Endodermal cell (in vitro differentiated cells): ENCODE measurements at regions not wholly inside any gene's neighbourhood (a gene's known extent, or its start where the extent isn't known, plus 50 kb on each side); places are given as distances from the start of the nearest gene placed in this dataset.

Source experiments
- DNase-seq: peaks from one replicate; pipeline ENCODE4 v3.0.0-alpha.2; 2017
- H3K27ac ChIP-seq: 2 replicates; pipeline ENCODE4 v1.5.1; 2013; ENCODE audit warnings: mild to moderate bottlenecking, low read depth, low read length, moderate library complexity
- H3K27me3 ChIP-seq: 2 replicates; pipeline ENCODE4 v1.6.1; 2013; ENCODE audit warnings: mild to moderate bottlenecking, low read length, moderate library complexity; ENCODE audit not compliant: insufficient read depth, control insufficient read depth, poor library complexity, severe bottlenecking
- H3K36me3 ChIP-seq: 2 replicates; pipeline ENCODE4 v1.7.0; 2013; ENCODE audit warnings: mild to moderate bottlenecking, low read length, moderate library complexity; ENCODE audit not compliant: control insufficient read depth, insufficient read depth
- H3K4me1 ChIP-seq: one replicate; pipeline ENCODE4 v1.7.0; 2013; ENCODE audit warnings: low read length; ENCODE audit not compliant: control insufficient read depth, insufficient read depth
- H3K4me3 ChIP-seq: 2 replicates; pipeline ENCODE4 v1.5.1; 2013; ENCODE audit warnings: mild to moderate bottlenecking, low read length, moderate library complexity
- H3K9ac ChIP-seq: 2 replicates; pipeline ENCODE4 v1.6.1; 2013; ENCODE audit warnings: mild to moderate bottlenecking, low read length, moderate library complexity; ENCODE audit not compliant: poor library complexity, severe bottlenecking; ENCODE audit errors: extremely low read depth
- H3K9me3 ChIP-seq: 2 replicates; pipeline ENCODE4 v1.6.1; 2013; ENCODE audit warnings: mild to moderate bottlenecking, low read length, moderate library complexity; ENCODE audit not compliant: control insufficient read depth
- H3K27ac Mint-ChIP-seq: 2 replicates; pipeline ENCODE4 v1.8.0; 2020; ENCODE audit warnings: mixed read lengths
- H3K27me3 Mint-ChIP-seq: 2 replicates; pipeline ENCODE4 v1.8.0; 2021; ENCODE audit warnings: mild to moderate bottlenecking, mixed read lengths; ENCODE audit not compliant: insufficient read depth
- H3K36me3 Mint-ChIP-seq: 2 replicates; pipeline ENCODE4 v1.8.0; 2020; ENCODE audit warnings: low read depth, mixed read lengths
- H3K4me1 Mint-ChIP-seq: 2 replicates; pipeline ENCODE4 v1.8.0; 2020; ENCODE audit warnings: mixed read lengths
- H3K4me3 Mint-ChIP-seq: 2 replicates; pipeline ENCODE4 v1.8.0; 2020; ENCODE audit warnings: mild to moderate bottlenecking, moderate library complexity, mixed read lengths
- H3K9me3 Mint-ChIP-seq: 2 replicates; pipeline ENCODE4 v1.8.0; 2020; ENCODE audit warnings: mild to moderate bottlenecking, mixed read lengths
- WGBS, 2 experiments: methylation state at CpG; one replicate each; pipeline versions ENCODE4 v1.1.5 to v1.1.7; 2013; ENCODE audit warnings: missing lambda C conversion rate in 2 of 2, mixed read lengths in 1 of 2; ENCODE audit not compliant: insufficient coverage in 1 of 2, insufficient read length in 1 of 2; 5-methylcytosine and 5-hydroxymethylcytosine counted together
- TF ChIP-seq, protein P1 (sequence below): fragments of 200-600 bp; sonication (generic); conservative IDR thresholded peaks from 2 replicates; pipeline ENCODE4 v1.5.0; 2021; ENCODE audit warnings: antibody characterized with exemption, mild to moderate bottlenecking

DNA sequence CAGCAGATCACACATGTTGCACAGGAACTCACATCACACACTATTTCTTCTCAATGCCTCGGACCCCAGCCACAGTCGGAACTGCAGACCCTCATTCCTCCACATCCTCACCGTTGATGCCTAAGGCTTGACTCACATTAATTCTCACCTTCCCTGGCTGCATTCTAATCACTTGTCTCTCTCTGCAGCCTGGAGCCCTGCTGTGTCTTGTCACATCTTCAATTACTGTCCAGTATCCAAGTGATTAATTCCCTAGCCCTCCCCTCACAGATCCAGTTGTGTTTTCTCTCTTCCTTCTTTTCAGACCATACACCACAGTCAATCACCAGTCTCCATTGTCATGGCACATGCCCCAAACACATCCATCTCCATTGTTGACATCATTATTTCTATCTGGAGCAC is 592.4 kb upstream of the IGFBP3 start:
- H3K27ac Mint-ChIP-seq: no peak overlapping the region
- no peak overlapping the region for H3K4me3 Mint-ChIP-seq
- 72 to 83% methylated on average over 3 of the region's 3 CpGs for WGBS, 2 experiments

DNA sequence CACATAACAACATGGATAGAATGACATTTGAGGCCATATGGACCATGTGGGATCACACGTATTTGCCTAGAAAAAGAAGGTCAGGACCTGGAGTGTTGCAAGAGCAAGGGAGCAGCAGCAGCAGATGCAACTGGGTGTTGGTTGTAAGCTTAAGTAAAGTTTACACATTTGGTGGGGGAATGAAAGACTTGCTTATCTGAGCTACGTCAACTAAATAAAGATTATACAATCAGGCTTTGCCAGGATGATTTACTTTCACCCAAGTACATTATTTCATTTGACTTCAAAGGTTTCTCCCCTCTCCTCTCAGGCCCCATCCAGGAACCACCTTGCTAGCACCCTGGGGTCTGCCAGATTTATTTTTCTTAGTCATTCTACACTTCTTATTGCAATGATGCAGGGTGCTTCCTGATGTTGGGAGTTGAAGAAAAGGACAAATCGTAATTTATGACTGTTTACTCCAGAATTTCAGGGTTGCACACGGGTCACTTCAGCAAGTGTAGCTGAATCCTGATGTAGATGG is 591.9 kb upstream of the IGFBP3 start:
- Histone ChIP-seq H3K4me1 (peaks cover 10% of the 10 kb centered on the region), H3K9me3 (no peaks in the 10 kb centered on the region), H3K27ac (no peak overlapping the region), H3K9ac (no peak overlapping the region), H3K27me3 (peaks cover 46% of the 10 kb centered on the region), H3K4me3 (no peak overlapping the region), H3K36me3 (no peaks in the 10 kb centered on the region)
- Mint-ChIP-seq H3K27me3 (peaks cover 15% of the 10 kb centered on the region), H3K9me3 (no peaks in the 10 kb centered on the region), H3K4me3 (no peak overlapping the region), H3K36me3 (no peaks in the 10 kb centered on the region), H3K4me1 (peaks cover 14% of the 10 kb centered on the region), H3K27ac (no peak overlapping the region)
- no peak for DNase-seq
- 67 to 84% methylated on average over 3 to 4 of the region's 4 CpGs for WGBS, 2 experiments
- TF ChIP-seq, protein P1, sequence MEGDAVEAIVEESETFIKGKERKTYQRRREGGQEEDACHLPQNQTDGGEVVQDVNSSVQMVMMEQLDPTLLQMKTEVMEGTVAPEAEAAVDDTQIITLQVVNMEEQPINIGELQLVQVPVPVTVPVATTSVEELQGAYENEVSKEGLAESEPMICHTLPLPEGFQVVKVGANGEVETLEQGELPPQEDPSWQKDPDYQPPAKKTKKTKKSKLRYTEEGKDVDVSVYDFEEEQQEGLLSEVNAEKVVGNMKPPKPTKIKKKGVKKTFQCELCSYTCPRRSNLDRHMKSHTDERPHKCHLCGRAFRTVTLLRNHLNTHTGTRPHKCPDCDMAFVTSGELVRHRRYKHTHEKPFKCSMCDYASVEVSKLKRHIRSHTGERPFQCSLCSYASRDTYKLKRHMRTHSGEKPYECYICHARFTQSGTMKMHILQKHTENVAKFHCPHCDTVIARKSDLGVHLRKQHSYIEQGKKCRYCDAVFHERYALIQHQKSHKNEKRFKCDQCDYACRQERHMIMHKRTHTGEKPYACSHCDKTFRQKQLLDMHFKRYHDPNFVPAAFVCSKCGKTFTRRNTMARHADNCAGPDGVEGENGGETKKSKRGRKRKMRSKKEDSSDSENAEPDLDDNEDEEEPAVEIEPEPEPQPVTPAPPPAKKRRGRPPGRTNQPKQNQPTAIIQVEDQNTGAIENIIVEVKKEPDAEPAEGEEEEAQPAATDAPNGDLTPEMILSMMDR: no peak

More for the DNA sequence above, 592.4 kb upstream of the IGFBP3 start:
- no peak overlapping the region for H3K27ac ChIP-seq
- Mint-ChIP-seq H3K9me3 (no peaks in the 10 kb centered on the region), H3K27me3 (peaks cover 15% of the 10 kb centered on the region), H3K36me3 (no peaks in the 10 kb centered on the region), H3K4me1 (peaks cover 14% of the 10 kb centered on the region)
- peaks cover 46% of the 10 kb centered on the region for H3K27me3 ChIP-seq
- H3K36me3 ChIP-seq: no peaks in the 10 kb centered on the region
- TF ChIP-seq, protein P1: no peak
- H3K9ac ChIP-seq: no peak overlapping the region
- H3K9me3 ChIP-seq: no peaks in the 10 kb centered on the region
- no peak overlapping the region for H3K4me3 ChIP-seq
- H3K4me1 ChIP-seq: peaks cover 10% of the 10 kb centered on the region
- DNase-seq: no peak

DNA sequence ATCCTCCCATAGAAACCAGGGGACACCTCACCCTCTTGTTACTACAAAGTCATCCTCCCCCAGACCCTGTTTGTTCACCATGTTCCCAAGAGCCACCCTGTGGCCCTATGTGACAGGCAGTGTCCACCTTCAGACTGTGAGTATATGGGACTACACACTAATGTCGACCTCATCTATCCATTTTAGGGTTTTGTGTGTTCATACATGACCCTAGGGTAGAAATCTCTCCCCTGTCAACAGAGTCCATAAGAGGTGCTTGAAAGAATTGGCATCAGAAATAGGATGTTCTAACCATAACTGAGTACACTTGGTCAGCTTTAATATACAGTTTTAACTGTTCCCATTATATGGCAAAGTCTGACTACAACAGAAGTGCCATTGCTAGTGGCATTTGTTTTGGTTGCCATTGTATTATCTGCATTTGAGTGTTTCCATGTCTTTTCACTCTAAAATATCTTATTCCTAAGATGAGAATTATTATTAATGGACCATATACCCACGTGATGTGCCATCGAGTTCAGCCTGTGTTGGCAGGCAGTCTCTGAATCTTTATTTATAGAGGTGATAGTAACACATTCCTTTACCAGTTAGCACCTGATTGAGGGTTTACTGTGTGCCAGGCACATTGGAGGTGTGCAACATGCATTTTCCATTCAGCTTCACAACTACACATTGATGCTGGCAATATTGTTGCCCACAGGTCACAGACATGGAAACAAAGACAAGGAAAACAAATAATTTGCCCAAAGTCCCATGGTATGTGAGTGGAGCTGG is 590.6 kb upstream of the IGFBP3 start:
- 95% methylated on average over 3 of the region's 3 CpGs; no CpG with 5 or more reads in 1 of the 2 experiments for WGBS, 2 experiments
- no peaks in the 10 kb centered on the region for H3K9me3 Mint-ChIP-seq
- H3K4me3 ChIP-seq: no peak overlapping the region
- H3K4me1 Mint-ChIP-seq: peaks cover 14% of the 10 kb centered on the region
- H3K27ac ChIP-seq: no peak overlapping the region
- no peaks in the 10 kb centered on the region for H3K36me3 Mint-ChIP-seq
- H3K27me3 Mint-ChIP-seq: peaks cover 9% of the 10 kb centered on the region
- H3K4me1 ChIP-seq: peaks cover 10% of the 10 kb centered on the region
- H3K36me3 ChIP-seq: no peaks in the 10 kb centered on the region
- no peak overlapping the region for H3K27ac Mint-ChIP-seq
- no peak overlapping the region for H3K4me3 Mint-ChIP-seq
- no peak overlapping the region for H3K9ac ChIP-seq
- H3K9me3 ChIP-seq: no peaks in the 10 kb centered on the region
- peaks cover 41% of the 10 kb centered on the region for H3K27me3 ChIP-seq
- TF ChIP-seq, protein P1: no peak
- no peak for DNase-seq
